HG03196 (cell line): ENCODE measurements at regions not wholly inside any gene's neighbourhood (a gene's known extent, or its start where the extent isn't known, plus 50 kb on each side); places are given as distances from the start of the nearest gene placed in this dataset.

Source experiments
- ATAC-seq: cut with Tn5 transposase; IDR thresholded peaks from one replicate; pipeline ENCODE4 v1.9.1; 2021; ENCODE audit not compliant: unreplicated experiment

GRCh38 chr6:43951756-43952675, 175.2 kb downstream of the MRPL14 start:
- no peak for ATAC-seq

GRCh38 chr6:43951063-43951755, 176.0 kb downstream of the MRPL14 start:
- no peak for ATAC-seq

DNA sequence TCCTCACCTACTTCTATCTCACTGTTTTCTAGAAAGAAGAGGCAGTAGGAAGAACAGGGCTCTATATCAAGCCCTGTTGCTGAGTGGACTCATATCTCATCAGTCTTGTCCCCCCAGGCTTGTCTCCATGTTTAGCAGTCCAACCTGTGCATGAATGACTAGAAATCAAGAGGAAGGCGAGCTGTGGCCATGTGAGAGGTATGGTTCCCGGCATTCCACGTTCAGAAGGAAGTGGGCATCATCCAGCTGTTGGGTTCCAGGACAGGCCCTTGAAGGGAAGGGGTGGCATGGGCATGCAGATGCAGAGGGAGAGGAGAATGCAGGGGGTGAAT, 176.6 kb downstream of the MRPL14 start:
- ATAC-seq = no peak

DNA sequence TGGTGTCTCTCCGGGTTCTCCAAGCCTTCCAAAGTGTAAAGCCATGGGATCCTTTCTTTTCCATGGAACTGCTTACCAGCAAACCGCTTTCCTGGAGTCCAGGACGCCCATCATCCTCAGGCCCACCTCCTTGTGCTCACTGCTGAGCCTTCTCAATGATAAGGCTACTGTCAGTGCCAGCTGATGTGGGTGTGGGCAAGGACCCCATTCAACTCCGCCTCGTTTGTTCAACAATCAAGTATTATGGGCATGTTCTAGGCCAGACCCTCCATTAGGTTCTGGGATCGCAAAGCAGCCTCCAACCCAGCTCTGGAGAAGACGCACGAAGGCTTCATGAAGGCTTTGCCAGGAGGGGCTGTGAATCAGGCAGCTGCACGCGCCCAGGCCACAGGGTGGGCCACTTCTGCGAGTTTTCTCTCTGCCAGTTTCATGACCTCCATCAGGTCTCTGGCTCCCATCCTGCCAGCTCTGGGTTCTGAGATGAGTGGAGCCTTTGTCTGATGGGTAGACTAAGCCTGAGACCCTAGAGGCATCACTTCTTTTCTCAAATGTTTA, 177.1 kb downstream of the MRPL14 start:
- ATAC-seq = no peak

DNA sequence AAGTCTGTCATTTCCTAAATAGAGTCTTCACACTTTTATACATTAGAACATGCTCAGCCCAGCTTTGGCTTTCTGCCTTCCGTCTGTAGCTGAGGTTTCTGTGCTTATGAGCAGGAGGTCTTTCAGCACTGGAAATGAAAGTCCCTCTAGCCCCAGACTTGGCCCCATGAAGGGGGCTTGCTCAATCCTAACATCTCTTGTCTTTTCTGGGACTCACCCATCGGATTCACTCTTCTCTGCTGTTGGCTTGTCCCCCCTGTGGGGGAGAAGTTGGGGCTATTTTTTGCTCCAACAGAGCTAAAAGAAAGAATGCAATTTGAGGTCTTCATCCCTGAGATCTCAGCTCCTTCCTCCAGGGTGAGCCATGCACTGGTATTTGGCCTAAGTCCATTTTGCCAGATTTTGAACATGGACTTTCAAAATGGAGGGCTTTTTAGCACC, 177.7 kb downstream of the MRPL14 start:
- ATAC-seq = no peak

DNA sequence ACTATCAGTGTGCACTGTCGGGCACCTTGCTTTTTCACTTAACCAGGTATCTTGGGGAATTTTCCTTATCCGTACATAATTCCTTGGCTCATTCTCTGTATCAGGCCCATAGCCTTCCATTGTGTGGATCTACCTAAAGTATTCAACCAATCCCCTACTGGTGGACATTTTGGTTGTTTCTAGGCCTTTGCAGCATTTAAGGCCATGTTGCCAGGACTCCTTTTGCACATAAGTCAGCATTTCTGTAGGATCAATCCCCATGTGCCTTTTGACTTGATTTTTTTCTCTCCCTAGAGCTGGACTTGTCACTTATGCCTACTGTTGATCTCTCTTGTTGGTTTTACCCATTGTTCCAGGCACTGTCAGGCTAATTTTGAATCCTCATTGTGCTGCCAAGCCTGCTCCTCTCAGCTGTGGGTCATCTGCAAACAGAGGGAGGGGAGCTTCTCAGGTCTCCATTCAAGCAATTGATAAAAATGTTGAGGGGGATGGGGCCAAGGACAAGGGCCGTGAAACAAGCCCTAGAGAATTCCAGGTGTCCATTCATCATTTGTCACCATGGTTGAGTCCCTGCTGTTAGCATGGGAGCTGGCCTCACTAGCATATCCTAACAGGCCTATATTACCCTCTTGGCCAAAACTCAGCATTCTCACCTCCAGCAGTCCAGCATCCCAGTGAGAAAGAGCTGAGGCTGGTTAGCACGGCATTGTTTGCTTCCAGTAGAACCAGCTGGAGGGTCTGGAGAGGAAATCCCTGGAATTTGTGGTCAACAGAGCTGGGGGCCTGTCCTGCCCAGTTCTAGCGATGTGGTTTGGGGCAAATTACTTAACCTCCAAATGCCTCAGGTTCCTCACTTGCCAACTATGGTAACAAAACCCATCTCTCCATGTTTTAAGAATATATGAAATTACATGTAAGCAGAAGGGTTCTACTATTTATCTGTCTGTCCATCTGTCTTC, 178.4 kb downstream of the MRPL14 start:
- no peak for ATAC-seq

GRCh38 chr6:43947860-43948259, 177.8 kb downstream of the VEGFA start:
- ATAC-seq = no peak

- ATAC-seq = no peak
Observed at GRCh38 chr6:43946641-43947363, 176.8 kb downstream of the VEGFA start.

DNA sequence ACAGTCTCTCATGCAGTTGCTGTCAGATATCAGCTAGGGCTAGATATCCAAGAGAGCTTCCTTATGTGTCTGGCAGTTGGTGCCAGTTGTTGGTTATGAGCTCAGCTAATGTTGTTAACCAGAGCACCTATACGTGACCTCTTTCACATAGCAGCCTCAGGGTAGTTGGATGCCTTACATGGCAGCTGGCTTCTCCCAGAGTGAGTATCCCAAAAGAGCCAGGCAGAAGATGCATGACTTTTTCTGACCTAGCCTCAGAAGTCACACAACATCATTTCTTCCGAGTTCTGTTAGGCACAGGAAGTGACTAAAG, 175.7 kb downstream of the VEGFA start:
- no peak for ATAC-seq

GRCh38 chr6:43944908-43945767, 175.1 kb downstream of the VEGFA start:
- no peak for ATAC-seq

GRCh38 chr6:43943781-43944250, 173.8 kb downstream of the VEGFA start:
- ATAC-seq = no peak

- no peak for ATAC-seq
Observed at GRCh38 chr6:43943099-43943766, 173.2 kb downstream of the VEGFA start.

- no peak for ATAC-seq
Observed at GRCh38 chr6:43942616-43943015, 172.6 kb downstream of the VEGFA start.

GRCh38 chr6:43942011-43942442, 172.0 kb downstream of the VEGFA start:
- no peak for ATAC-seq

DNA sequence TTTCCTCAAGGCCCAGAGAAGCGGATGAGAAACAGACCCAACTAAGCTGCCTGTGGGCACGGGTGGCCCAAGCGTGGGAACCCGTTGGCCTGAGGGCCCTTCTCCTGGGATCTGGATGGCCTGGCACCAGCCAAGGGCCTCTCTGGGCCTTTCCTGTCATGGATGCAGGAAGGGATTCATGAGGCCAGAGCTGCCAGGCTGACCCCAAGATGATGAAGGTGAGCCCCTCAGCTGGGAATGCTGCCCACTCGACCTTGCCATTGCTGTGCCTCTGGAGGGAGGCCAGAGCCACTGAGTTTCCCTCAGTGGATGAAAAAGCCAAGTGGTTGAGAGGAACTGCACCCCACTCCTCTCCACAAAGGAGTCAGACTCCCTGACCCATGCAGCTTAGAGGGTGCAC, 171.2 kb downstream of the VEGFA start:
- ATAC-seq = no peak

DNA sequence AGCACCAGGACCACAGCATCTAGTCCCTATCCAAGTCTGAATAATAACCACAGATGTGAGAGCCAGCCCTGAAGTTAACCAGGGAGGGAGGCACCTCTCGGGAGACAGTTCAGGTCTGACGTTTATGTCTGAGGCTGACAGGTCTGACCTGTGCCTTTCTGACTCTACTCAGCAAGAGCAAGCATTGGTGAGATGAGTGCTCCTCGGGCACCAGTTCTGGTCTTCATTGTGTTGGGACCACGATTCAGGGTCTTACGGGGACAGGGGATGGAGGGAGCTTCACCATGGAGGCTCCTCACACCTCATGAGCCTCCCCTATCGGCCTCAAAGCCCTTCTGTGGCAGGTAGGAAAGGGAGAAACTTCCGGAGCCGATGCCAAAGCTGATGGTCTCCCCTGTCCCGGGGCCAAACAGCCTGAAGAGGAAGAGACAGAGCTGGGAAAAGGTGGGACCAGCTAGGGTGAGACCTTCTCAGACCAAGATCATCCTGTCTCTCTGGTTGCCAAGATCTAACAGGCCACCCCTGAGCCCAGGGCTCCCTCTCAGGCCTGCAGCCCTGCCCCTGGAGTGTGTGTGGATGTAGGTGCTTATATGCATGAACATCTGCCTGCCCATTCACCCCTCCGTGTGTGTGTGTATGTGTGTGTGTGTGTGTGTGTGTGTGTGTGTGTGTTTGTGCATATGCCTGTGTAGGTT, 170.5 kb downstream of the VEGFA start:
- no peak for ATAC-seq

GRCh38 chr6:43940071-43940392, 170.0 kb downstream of the VEGFA start:
- ATAC-seq = no peak
